Kasumi-1 (cell line): ENCODE measurements at regions not wholly inside any gene's neighbourhood (a gene's known extent, or its start where the extent isn't known, plus 50 kb on each side); places are given as distances from the start of the nearest gene placed in this dataset.

Experiments
- DNase-seq, 2 experiments: peaks; one replicate each; lab custom pipeline; 2025; lab: John Stamatoyannopoulos, UW

DNA sequence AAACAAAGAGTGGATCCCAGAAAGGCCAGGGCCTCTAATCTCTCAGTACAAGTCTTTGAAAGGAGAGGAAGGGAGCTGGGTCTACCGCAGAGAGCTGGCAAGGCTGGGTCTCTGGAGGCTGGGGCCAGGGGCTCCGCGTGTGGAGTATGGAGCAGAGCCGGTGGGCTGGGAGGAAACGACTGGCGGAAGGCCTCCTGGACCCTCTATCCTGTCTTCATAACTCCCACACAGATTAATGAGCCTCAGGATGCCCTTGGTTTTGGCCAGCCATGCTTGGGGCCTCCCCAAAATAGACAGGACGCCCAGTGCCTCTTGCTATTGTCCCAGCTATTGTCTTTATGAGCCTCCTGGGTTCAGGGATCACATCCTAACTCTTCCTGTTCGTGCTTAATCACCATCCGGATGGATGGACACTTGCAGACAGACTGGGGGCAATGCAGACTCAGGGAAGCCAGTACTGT lies 306.4 kb downstream of the DHX35 start:
- DNase-seq, result no peak

DNA sequence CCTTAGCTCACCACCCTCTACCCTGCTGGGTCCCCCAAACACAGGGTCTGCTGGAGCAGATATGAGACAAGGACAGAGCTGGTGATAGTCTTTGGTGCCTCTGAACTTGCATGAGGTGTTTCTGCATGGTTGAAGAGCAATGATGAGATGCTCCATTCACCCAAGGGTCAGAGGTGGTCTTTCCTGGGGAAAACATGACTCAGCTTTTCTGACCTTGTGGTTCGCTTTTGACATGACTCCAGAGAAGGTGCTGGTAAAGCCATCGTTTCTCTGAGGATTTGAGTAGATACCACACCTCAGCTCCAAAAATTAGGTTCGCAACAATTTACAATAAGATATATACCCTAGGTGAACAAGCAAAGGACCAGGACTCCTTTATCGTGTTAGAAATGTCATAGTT lies 304.8 kb downstream of the DHX35 start:
- no peak for DNase-seq

DNA sequence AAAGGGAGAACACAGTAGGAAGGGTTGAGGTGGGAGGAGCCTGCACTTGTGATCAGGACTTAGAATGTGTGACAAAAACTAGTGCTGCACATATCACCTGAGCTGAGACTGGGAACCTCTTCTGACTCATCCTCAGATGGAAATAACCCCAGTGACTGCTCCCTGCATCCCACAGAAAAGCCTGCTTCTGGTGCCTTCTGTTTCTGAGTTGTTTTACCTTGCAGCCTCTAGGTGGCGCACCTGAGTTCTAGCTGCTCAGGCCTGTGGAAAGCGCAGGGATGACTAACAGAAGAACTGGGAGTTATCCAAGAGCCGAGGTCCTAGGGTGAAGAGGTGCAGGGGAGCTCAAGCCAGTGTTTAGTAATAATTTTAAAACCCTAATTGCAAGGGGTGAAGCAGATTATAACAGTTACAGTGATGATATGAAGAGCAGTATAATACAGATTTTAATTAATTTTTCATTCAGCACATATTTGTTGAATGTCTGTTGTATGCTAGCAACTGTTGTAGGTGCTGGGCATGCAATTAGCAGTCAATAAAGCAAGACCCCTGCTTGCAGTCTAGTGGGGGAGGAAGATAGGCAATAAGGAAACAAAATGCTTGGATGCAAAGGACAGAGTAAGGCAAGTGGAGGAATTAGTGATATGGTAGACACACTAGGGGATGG lies 302.5 kb downstream of the DHX35 start:
- peak; percentile 67 to 74 for DNase-seq

DNA sequence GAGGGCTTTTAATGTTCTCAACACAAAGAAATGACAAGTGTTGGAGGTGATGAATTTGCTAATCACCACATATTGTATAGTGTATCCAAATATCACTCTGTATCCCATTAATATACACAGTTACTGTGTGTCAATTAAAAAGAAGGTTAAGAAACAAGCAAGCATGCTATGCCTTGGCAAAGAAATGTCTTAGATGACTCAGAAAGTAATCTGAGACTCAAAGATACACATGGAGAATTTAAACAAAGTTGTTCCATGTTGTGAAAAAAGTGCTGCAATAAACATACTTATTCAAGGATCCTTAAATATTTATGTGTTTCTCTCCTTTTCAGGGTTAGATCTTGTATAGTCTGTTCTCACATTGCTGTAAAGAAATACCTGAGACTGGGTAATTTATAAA lies 300.9 kb downstream of the DHX35 start:
- DNase-seq, result no peak

DNA sequence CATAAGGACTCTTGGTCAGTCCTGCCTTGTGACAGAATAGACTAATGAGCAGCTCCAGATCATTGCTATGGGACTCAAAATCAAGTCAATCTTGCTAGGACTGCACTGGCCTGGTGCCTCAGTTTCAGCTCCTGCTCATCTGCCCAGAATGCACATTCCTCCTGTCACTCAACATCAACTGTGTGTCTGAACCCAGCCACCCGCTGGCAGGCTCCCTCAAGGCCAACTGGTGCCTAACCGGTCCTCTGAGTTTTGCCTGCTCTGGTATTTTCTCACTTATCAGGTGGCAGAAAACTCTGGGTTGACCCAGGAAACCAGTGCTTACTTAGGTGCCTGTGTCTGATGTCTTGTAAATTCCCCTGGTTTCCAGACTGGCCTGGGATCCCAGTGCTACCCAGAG lies 297.7 kb downstream of the DHX35 start:
- no peak for DNase-seq

DNA sequence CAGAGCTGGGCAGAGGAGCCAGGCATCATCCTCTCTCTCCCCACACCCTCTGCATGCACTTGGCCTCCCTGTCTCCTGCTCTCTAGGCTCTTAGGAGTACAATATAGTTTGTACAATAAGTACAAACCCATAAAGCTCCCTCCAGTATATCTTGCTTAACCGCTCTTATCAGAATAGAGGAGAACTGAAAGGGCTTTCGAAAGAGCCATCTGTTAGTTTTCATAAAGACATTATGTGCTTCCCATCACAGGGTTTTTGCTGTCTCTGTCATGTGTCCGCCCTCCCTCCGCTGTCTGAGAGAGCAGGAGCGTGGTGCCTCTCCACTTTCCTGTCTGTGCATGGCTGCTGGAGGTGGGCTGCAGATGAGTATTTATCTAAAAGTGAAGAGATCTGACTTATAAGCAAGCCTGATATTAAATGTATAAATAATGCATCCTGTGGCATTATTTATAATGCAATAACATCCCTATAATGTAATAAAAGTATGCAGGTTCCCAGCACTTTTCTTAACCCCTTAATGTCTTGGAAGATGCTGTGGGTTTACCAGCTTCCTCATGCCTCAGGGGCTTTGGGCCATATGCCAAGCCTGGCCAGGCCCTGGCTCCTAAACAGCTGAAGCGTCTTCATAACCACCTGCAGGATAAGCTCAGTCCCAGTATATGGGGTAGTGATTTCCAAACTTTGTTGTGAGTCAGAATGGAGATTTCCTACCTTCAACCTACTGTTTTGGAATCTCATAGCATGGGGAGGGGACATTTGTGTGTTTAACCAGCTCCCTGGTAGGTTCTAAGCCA lies 297.1 kb downstream of the DHX35 start:
- DNase-seq, result no peak

DNA sequence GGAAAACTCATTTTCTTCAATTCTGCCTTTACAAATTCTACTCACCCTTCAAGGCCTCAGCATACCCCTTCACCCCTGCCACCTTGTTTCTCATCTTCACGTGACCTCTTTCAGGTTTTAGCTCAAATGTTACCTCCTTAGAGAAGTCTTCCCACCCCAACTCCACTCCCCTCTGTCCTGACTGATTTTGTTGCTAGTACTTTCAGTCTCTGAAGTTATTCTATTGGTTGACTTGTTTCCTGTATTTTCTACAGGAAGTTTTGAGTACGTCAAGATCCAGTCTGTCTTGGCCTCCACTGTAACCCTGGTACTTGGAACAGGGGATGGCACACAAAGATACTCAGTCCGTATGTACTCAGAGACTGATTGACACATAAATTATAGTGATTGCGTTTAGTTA lies 296.1 kb downstream of the DHX35 start:
- no peak for DNase-seq

DNA sequence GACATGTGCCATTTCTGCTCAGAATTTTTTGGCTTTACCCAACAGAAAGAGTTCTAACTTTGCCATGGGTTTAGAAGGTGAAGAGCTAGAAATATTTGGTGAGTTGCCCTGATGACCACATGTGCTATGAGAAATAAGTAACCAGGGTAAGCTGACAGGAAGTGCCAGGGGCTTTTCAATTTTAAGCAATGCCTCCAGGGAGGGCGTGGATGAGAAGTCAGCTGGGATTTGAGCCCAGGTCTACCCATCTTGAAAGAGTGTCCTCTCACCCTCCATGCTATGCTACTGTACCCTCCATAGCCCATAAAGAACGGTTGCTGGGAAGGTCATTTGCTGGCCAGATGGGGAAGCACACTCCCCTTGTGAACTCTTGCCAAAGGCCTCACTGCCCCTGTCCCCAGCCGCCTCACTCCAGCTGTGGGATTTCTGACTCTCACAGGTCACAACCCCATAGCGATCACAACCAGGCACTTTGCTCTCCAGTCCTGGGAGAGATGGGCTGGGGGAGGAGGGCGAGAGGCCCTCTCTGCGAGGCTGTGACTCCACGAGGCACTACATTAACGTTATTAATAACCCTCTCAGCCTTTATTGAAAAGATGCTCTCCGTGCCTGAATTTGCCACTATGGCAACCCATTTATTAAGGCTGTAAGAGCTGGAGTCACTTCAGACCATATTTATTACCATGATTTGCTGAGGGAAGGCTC lies 291.1 kb downstream of the DHX35 start:
- DNase-seq, result no peak

DNA sequence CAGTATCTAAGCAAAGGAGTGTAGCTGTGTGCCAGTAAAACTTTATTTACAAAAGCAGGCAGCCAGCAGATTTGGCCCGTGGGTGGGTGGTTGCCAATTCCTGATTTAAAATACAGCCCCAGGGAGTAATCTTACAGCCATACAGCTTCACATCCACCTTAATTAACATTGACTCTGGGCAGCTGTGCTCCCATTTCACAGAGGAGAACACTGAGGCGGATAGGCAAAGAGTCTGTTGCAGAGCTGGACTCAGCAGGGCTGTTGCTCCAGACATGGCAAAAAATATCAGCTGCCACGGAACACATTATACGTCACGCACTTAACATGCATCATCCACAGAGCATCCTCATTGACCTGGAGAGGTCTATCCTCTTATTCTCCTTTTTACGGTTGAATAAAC lies 289.9 kb downstream of the DHX35 start:
- DNase-seq, result no peak

DNA sequence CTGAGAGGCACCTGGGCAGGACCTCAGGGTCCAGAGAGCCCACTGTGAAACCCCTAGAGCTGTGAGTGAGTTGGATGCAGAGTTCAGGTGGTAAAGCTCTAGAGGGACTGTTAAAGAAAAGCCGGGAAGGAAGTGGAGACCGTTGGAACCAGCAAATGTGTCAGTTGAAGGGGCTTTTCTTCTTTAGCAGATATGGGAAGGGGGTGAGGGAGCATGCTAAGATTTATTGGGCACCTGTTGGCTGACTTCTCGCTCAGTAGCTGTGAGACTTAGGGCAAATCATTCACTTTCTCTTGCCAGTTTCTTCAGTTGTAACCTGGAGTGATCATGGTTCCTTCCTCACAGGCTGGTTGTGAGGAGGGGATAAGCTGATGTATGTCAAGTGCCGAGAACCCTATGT lies 287.7 kb downstream of the DHX35 start:
- DNase-seq, result no peak

DNA sequence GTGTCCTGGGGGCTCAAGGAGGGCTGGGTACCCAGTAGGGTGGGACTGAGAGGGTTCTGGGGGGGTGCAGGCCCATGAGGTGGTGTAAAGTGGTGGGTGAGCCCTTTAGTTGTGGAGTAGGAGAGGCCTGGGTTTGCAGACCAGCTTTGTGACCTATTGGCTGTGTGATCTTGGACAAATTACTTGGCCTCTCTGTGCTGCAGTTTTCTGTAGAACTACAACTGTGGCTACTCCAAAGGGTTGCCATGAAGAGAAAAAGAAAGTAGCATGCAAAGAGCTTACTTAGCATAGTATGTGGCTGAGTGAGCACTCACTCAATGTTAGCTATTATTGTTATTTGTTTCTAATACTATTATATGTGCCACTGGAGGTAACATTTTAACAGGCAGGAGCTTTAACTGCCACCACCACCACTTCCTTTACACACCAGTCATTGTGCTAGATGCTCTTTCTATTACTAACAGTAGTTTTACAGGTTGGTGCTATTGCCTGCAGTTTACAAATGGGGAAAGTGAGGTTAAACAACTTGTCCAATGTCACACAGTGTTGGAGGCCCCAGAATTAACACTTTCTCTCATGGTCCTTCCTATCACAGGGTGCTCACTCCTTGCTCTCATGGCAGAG lies 286.8 kb downstream of the DHX35 start:
- no peak for DNase-seq

DNA sequence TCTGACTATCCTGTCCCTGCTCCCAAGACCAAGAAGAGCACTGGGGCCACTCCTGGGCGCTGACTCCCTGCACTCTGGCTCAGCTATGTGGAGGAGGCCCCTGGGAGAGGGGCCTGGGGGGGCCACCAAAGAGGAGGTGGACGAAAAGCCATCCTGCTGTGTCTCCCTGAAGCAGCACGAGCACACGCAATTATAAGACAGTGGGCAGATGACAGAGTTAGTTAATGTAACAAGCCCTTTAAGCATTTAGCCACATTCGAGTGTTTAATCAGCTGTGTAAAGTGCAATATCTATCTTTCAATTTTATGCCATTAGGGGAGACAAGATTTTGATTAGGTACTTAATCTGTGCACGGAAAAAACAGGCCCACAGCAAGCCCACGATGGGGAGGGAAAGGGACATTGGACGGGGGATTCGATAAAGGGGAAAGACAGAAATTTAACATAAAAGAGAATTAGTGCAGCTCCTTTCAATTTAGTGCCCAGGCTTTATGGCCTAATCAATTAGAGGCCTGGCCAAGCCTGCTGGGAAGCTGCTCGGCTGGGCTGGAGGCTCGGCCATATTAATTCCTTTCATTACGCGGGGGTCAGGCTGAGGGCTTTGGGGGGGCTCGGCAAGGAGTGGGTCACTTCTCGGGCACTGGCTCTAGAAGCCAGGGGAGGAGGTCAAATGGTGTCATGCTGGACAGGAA lies 286.2 kb downstream of the DHX35 start:
- no peak for DNase-seq

DNA sequence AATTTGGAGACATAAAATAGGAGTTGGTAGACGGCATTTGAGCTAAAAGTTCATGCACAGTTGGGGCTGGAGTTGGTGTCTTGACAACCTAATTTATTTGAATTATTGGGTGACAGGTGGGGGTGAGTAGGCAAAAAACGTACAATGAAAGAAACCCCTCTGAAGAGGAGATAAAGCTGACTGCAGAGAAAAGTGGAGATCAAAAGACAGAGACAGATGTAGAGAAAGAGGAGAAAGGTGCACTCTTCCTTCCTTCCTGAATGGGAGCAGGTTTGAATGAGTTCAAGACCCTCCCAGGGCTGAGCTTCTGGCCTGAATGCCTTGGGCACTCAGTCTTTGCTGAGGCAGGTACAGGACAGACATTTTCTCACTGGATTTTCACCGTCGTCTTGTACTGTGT lies 284.3 kb downstream of the DHX35 start:
- DNase-seq, result no peak

DNA sequence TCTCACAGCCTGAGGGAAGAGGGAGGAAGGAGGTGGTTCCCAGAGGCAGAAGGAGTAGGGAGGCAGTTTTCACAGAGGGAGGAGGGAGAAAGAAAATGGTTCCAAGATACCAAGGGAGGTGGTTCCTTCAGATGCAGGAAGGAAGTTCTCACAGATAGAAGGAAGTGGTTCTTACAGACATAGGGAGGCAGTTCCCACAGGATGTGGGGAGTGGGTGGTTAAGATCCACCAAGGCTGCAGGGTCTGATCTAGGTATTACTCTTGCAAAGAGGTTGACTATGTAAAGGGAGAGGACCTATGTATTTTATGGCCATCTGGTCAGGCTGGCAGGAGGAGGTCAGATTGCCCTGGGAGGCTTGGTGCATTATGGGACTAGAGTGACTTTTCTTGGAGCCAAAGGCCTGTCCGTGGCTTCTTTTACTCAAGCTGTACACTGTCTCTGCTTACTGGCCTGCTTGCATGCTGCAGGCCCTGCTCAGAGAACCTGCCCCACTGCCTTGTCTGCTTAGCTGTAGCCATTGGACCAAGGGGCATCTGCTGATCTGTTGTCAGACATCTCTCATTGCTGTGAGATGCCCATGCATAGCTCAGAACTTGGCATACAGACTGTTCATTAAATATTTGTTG lies 283.7 kb downstream of the DHX35 start:
- no peak for DNase-seq

DNA sequence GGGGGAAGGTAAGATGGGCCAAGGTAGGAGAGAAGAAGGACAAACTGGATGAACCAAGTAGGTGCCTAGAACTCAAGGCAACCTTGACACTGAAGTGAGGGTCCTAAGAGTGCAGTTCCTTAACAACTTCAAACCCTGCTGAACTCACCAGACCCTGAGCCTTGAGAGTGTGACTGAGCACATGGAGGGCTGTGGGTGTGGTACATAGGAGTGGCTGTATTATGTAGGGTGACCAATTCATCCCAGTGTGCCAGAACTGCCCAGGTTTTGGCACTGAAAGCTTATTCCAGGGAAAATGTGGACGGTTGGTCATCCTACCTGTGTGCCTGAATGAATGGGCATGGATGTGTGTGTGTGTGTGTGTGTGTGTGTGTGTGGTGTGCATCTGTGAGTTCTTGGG lies 281.8 kb downstream of the DHX35 start:
- DNase-seq, result no peak

DNA sequence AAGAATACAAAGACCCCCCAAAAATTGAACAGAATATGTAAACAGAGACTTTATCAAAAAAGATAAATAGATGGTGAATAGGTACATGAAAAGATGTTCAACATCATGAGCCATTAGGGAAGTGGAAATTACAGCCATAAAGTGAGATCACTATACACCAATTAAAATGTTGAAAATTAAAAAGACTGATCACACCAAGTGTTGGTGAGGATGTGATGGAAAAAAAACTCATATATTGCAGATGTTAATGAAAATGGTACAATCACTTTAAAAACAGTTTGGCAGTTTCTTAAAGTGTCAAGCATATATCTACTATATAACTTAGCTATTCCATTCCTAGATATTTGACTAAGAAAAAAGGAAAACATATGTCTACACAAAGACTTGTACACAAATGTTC lies 280.5 kb downstream of the DHX35 start:
- no peak for DNase-seq

DNA sequence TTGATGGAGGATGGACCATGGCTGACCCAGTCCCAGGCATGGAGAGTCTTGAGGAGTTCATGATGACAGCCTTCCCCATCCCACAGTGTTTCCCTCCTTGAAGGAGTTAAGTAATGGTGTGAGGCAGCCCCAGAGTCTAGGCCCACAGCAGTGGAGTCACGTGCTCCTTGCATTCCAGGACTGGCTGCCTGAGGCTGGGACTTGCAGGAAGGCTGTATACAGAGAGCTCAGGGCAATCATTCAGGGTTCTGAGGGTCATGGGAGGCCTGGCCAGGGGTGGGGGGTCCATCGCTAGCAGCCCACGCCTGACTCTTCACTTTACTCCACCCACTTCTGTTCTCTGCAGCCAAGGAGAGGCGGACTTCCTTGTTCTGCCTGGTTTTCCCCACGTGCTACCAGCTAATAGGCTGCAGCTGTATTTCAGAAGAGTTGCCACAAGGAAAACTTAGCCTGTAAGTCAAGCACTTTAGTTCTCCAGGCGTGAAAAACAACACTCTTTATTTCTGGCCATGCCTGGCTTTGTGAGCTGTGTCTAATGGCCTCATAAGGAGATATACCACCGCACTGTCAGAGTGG lies 272.5 kb downstream of the DHX35 start:
- DNase-seq, result no peak

DNA sequence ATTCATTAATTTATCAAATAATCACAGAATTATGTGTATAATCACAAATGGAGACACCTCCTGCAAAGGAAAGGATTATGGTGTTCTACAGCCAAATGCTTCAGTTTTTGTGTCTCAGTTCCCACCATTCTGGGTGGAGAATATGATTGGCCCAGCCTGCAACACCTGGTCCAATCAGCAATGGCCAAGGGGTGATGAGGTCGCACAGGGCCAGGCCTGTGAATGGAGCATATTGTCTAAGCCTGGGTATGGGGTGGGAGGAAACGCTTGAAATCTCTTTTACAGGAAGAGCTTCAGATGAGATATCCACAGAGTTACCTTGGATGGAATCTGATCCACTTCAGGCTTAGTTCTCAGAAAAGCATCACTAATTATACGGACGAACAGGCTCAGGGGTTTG lies 271.6 kb downstream of the DHX35 start:
- DNase-seq, result no peak

DNA sequence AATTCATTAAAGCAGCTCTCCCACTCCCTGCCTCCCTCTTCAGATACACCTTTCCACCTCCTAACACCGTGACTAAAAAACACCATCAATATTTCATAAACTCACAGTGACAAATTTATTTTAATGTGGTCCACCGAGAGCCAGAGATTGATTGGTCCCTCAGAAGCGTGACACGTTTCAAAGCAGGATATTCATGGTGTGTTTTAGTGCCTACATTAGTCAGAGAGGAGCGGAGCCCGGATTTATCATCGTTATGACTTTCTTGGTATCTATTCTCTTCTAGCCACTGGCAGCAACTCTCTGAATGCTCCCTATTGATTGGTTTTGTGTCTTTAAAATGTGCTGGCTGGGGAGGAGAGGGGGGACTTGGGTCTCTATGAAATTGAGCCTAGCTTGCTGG lies 265.3 kb downstream of the DHX35 start:
- no peak for DNase-seq

DNA sequence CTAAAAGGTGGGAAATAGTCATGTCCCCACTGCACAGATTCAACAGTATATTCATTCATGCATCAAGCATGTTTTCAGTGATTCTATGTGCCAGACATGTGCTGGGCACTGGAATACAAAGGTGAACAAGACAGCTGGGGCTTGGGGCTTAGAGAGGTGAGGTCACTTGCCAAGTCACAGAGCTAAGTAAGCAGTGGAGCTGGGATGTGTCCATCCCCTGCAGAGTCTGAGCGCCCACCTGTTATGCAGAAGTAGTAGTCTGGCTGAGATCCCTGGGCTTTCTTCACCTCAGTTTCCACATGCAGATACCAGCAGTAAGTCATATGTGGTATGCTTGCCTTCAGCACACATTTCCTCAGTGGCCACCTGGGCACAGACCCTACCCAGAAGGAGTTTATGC lies 263.8 kb downstream of the DHX35 start:
- no peak for DNase-seq

DNA sequence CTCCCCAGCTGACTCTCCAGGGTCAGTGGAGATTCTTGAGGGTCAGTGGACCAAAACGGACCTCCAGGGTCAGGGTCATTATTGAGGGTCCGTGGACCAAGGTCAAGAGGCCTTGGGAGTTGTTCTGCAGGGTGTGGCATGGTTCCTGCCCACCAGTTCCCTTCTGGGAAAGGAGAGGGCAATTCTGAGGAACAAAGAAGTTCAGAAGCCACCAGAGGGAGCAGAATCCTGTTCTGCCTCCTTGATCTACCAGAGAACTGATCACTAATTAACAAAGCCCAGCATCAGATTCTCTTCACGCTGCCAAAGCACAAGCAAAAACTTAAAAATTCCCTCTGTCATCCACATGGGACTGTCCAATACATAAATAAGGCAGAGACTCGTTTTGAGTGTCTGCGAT lies 263.4 kb downstream of the DHX35 start:
- DNase-seq, result no peak
